ENCODE measurements at regions not wholly inside any gene's neighbourhood (a gene's known extent, or its start where the extent isn't known, plus 50 kb on each side); places are given as distances from the start of the nearest gene placed in this dataset.
"Not testable (repeated sequence)": the region's sequence is repeated elsewhere in the genome, so short reads cannot be mapped to it uniquely, and the experiment has no call there.

GRCh38 chr10:21396889-21397288 lies 128.6 kb downstream of the SKIDA1 start:
- TF ChIP-seq CTCF (IDR thresholded peaks at IDR 0.05; ENCODE audit: borderline replicate concordance, insufficient read depth, low read depth, low read length), result no peak
- no peak overlapping the region for H3K4me3 ChIP-seq (ENCODE audit: low read depth, low read length)

GRCh38 chr10:21393931-21394330 lies 131.6 kb downstream of the SKIDA1 start:
- no peak for TF ChIP-seq CTCF (IDR thresholded peaks at IDR 0.05; ENCODE audit: borderline replicate concordance, insufficient read depth, low read depth, low read length)

GRCh38 chr10:21388589-21388988 lies 136.9 kb downstream of the SKIDA1 start:
- TF ChIP-seq CTCF (IDR thresholded peaks at IDR 0.05; ENCODE audit: borderline replicate concordance, insufficient read depth, low read depth, low read length), result no peak
- no peak overlapping the region for H3K4me3 ChIP-seq (ENCODE audit: low read depth, low read length)

More at GRCh38 chr10:21393931-21394330, 131.6 kb downstream of the SKIDA1 start:
- H3K4me3 ChIP-seq (ENCODE audit: low read depth, low read length), result no peak overlapping the region

- no peak for TF ChIP-seq CTCF (IDR thresholded peaks at IDR 0.05; ENCODE audit: borderline replicate concordance, insufficient read depth, low read depth, low read length)
- H3K4me3 ChIP-seq (ENCODE audit: low read depth, low read length), result no peak overlapping the region
Observed at GRCh38 chr10:21387868-21388267, 137.6 kb downstream of the SKIDA1 start.

GRCh38 chr10:21385996-21386585 lies 139.4 kb downstream of the SKIDA1 start:
- no peak overlapping the region for H3K4me3 ChIP-seq (ENCODE audit: low read depth, low read length)
- TF ChIP-seq CTCF (IDR thresholded peaks at IDR 0.05; ENCODE audit: borderline replicate concordance, insufficient read depth, low read depth, low read length), result no peak

GRCh38 chr10:21385536-21385935 lies 139.9 kb downstream of the SKIDA1 start:
- no peak overlapping the region for H3K4me3 ChIP-seq (ENCODE audit: low read depth, low read length)
- TF ChIP-seq CTCF (IDR thresholded peaks at IDR 0.05; ENCODE audit: borderline replicate concordance, insufficient read depth, low read depth, low read length), result no peak

- TF ChIP-seq CTCF (IDR thresholded peaks at IDR 0.05; ENCODE audit: borderline replicate concordance, insufficient read depth, low read depth, low read length), result no peak
- no peak overlapping the region for H3K4me3 ChIP-seq (ENCODE audit: low read depth, low read length)
Observed at GRCh38 chr10:21379143-21379542, 146.3 kb downstream of the SKIDA1 start.

- not testable (repeated sequence) for H3K4me3 ChIP-seq (ENCODE audit: low read depth, low read length)
Observed at GRCh38 chr10:21375274-21375673, 150.2 kb downstream of the SKIDA1 start.

- H3K4me3 ChIP-seq (ENCODE audit: low read depth, low read length), result not testable (repeated sequence)
Observed at GRCh38 chr10:21373881-21374280, 151.6 kb downstream of the SKIDA1 start.

Data from GM12875 (cell line).